Loucy (cell line): ENCODE measurements at regions not wholly inside any gene's neighbourhood (a gene's known extent, or its start where the extent isn't known, plus 50 kb on each side); places are given as distances from the start of the nearest gene placed in this dataset.

ENCODE experiments used
- CTCF ChIP-seq: fragments of 200-600 bp; sonication (generic); conservative IDR thresholded peaks from 2 replicates; pipeline ENCODE4 v1.5.1; 2014; ENCODE audit warnings: mild to moderate bottlenecking, antibody characterized with exemption, low read length
- EZH2phosphoT487 ChIP-seq: fragments of 200-600 bp; IDR thresholded peaks from 2 replicates; pipeline ENCODE4 v1.6.1; 2018; ENCODE audit warnings: antibody characterized with exemption, mild to moderate bottlenecking, moderate library complexity, borderline replicate concordance

DNA sequence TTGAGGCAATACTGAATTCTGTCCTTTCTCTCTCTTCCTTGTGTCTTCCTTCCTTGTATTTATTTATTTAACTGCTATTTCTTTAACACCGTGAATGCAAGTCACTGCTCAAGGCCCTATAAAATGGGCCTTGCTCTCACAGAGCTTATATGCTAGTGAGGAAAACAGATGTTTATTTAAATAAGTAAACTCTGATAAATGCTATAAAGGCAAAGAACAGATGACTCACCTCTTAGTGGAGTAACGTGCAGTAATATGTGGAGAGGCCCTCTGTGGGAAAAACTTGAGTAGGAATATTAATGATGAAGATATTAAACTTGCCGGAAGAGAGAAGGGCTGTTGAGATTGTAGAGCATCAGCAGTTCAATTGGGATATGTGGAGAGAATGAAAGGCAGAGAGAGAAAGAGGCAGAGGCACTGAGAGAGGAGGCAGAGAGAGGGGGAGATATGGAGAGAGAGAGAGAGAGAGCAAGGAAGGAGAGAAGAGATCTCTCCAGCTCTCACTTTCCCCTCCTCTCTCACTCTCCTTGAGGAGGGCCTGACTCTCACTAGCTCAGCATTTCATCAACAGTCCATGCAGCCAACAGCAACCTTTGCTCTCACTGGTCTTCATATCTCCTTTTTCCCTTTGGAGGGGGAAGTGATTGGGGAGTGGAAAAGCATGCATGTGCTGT is 322.2 kb downstream of the LMX1A start:
- TF ChIP-seq CTCF (no peak), EZH2phosphoT487 (no peak)
